IMR-90 (cell line): ENCODE measurements at regions not wholly inside any gene's neighbourhood (a gene's known extent, or its start where the extent isn't known, plus 50 kb on each side); places are given as distances from the start of the nearest gene placed in this dataset.
"Not testable (repeated sequence)": the region's sequence is repeated elsewhere in the genome, so short reads cannot be mapped to it uniquely, and the experiment has no call there.

Experiments
- ATAC-seq: fragments of 200-7000 bp; cut with Tn5 transposase; 2 replicates; pipeline ENCODE4 v1.9.1; 2020; ENCODE audit warnings: low read depth, mild to moderate bottlenecking, moderate library complexity
- BruUV-seq: library from RNA; stranded (reverse); fragments of 400-500 nt; replicated peaks from 2 replicates; lab custom pipeline; 2021; lab: Mats Ljungman, UMichigan
- CTCF ChIA-PET: fragments of 300-600 bp; formaldehyde crosslinking; extraction: SDS; loops from one replicate; lab custom pipeline; 2021; ENCODE audit warnings: antibody characterized with exemption; lab: Yijun Ruan, JAX
- POLR2A ChIA-PET: fragments of 300-600 bp; sonication (Branson Sonifier 250); formaldehyde crosslinking; loops from one replicate; lab custom pipeline; 2022; ENCODE audit warnings: antibody characterized with exemption; ENCODE audit not compliant: unreplicated experiment; lab: Charles Lee
- DNase-seq: peaks from one replicate; pipeline ENCODE4 v3.0.0; 2013
- H2AFZ ChIP-seq: replicated peaks from 2 replicates; pipeline ENCODE3; 2013; ENCODE audit warnings: low read length, mild to moderate bottlenecking; ENCODE audit not compliant: poor library complexity
- H2AK5ac ChIP-seq: 2 replicates; pipeline ENCODE4 v1.6.1; 2013; ENCODE audit warnings: low read depth, low read length, inconsistent platforms
- H2AK9ac ChIP-seq: replicated peaks from 2 replicates; pipeline ENCODE3; 2013; ENCODE audit warnings: mild to moderate bottlenecking, low read depth, low read length, moderate library complexity; ENCODE audit not compliant: poor library complexity
- H2BK120ac ChIP-seq: 2 replicates; pipeline ENCODE4 v1.6.1; 2013; ENCODE audit warnings: low read depth, low read length, inconsistent platforms
- H2BK15ac ChIP-seq: 3 replicates; pipeline ENCODE4 v1.6.1; 2013; ENCODE audit warnings: low read depth, low read length, inconsistent platforms
- H2BK20ac ChIP-seq: 2 replicates; pipeline ENCODE4 v1.6.1; 2013; ENCODE audit warnings: low read depth, mild to moderate bottlenecking, inconsistent platforms, low read length, moderate library complexity
- H2BK5ac ChIP-seq: 2 replicates; pipeline ENCODE4 v1.6.1; 2013; ENCODE audit warnings: mild to moderate bottlenecking, low read depth, low read length, inconsistent platforms; ENCODE audit not compliant: poor library complexity, severe bottlenecking
- H3K14ac ChIP-seq: replicated peaks from 2 replicates; pipeline ENCODE4 v1.6.1; 2013; ENCODE audit warnings: low read depth, low read length, inconsistent platforms
- H3K18ac ChIP-seq: 2 replicates; pipeline ENCODE4 v1.6.1; 2013; ENCODE audit warnings: low read depth, low read length, control low read depth
- H3K23ac ChIP-seq: 2 replicates; pipeline ENCODE4 v1.6.1; 2013; ENCODE audit warnings: low read depth, low read length, inconsistent platforms
- H3K27ac ChIP-seq: 2 replicates; pipeline ENCODE4 v1.5.1; 2013; ENCODE audit warnings: mild to moderate bottlenecking, control low read depth, low read length; ENCODE audit not compliant: insufficient read depth
- H3K27me3 ChIP-seq: 2 replicates; pipeline ENCODE4 v1.6.1; 2013; ENCODE audit warnings: low read length; ENCODE audit not compliant: control insufficient read depth, insufficient read depth
- H3K36me3 ChIP-seq: 2 replicates; pipeline ENCODE4 v1.6.1; 2013; ENCODE audit warnings: low read length, mixed read lengths; ENCODE audit not compliant: control insufficient read depth, insufficient read depth
- H3K4ac ChIP-seq: 2 replicates; pipeline ENCODE4 v1.6.1; 2013; ENCODE audit warnings: low read depth, low read length, inconsistent platforms
- H3K4me1 ChIP-seq: 2 replicates; pipeline ENCODE4 v1.6.1; 2013; ENCODE audit warnings: low read length, mixed read lengths; ENCODE audit not compliant: control insufficient read depth, insufficient read depth
- H3K4me2 ChIP-seq: 2 replicates; pipeline ENCODE4 v1.6.1; 2013; ENCODE audit warnings: low read depth, mild to moderate bottlenecking, control low read depth, low read length, moderate library complexity
- H3K4me3 ChIP-seq: 2 replicates; pipeline ENCODE4 v1.5.1; 2013; ENCODE audit warnings: low read depth, mild to moderate bottlenecking, control low read depth, low read length, moderate library complexity; ENCODE audit not compliant: insufficient read depth
- H3K56ac ChIP-seq: 2 replicates; pipeline ENCODE4 v1.6.1; 2013; ENCODE audit warnings: low read length, inconsistent platforms; ENCODE audit not compliant: insufficient read depth; ENCODE audit errors: extremely low read depth
- H3K79me1 ChIP-seq, 2 experiments: 2 replicates each; pipeline ENCODE4 v1.6.1; 2013; ENCODE audit warnings: low read length in 2 of 2, inconsistent platforms in 1 of 2, low read depth in 1 of 2
- H3K9ac ChIP-seq: 2 replicates; pipeline ENCODE4 v1.6.1; 2013; ENCODE audit warnings: low read depth, low read length, control low read depth
- H3K9me1 ChIP-seq: 2 replicates; pipeline ENCODE4 v1.6.1; 2013; ENCODE audit warnings: low read length, inconsistent platforms; ENCODE audit not compliant: insufficient read depth
- H3K9me3 ChIP-seq: 2 replicates; pipeline ENCODE4 v1.6.1; 2013; ENCODE audit warnings: low read length; ENCODE audit not compliant: control insufficient read depth, insufficient read depth
- H4K20me1 ChIP-seq: 2 replicates; pipeline ENCODE4 v1.6.1; 2013; ENCODE audit warnings: low read length, inconsistent platforms; ENCODE audit not compliant: insufficient read depth
- H4K5ac ChIP-seq: 2 replicates; pipeline ENCODE4 v1.6.1; 2013; ENCODE audit warnings: mild to moderate bottlenecking, low read depth, low read length, control low read depth
- H4K8ac ChIP-seq, 2 experiments: 2 replicates each; pipeline ENCODE4 v1.6.1; 2013; ENCODE audit warnings: low read depth in 2 of 2, low read length in 2 of 2, control low read depth in 1 of 2, inconsistent platforms in 1 of 2
- H4K91ac ChIP-seq: 2 replicates; pipeline ENCODE4 v1.6.1; 2013; ENCODE audit warnings: low read depth, low read length, inconsistent platforms; ENCODE audit not compliant: insufficient read depth
- WGBS, 2 experiments: methylation state at CpG; one replicate each; pipeline versions ENCODE4 v1.1.5 to v1.1.7; 2013; ENCODE audit warnings: missing lambda C conversion rate in 2 of 2; ENCODE audit not compliant: insufficient read length in 1 of 2; ENCODE audit errors: extremely low coverage in 2 of 2; 5-methylcytosine and 5-hydroxymethylcytosine counted together
- dilution Hi-C: fragments of 300-500 bp; cut with HindIII; formaldehyde crosslinking; loops from one replicate; pipeline ENCODE4 v1.14.3; 2018; ENCODE audit warnings: low sequenced_read_pairs; ENCODE audit not compliant: unreplicated experiment
- in situ Hi-C: fragments of 300-500 bp; cut with MboI; formaldehyde crosslinking; loops from 3 replicates; pipeline ENCODE4 v1.14.3; 2019; ENCODE audit warnings: low sequenced_read_pairs, inconsistent platforms, mixed read lengths
- intact Hi-C: fragments of 100-400 bp; cut with micrococcal nuclease; formaldehyde crosslinking; loops from 2 replicates; pipeline ENCODE4 v1.10.0; 2022

DNA sequence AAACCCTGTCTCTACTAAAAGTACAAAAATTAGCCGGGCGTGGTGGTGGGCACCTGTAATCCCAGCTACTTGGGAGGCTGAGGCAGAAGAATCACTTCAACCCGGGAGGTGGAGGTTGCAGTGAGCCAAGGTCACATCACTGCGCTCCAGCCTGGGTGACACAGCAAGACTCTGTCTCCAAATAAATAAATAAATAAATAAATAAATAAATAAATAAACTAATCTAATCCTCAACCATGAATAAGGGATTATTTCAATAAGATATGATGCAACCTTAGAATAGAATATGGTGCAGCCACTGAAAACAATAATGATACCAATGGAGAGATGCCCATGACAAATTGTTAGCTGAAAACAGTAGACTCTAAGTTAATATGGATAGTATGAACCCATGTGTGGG, 270.0 kb downstream of the MEX3B start:
- CTCF ChIA-PET, H3K9ac ChIP-seq, H3K4me1 ChIP-seq, DNase-seq, H4K5ac ChIP-seq, H3K4ac ChIP-seq, H3K36me3 ChIP-seq, H4K8ac ChIP-seq, H3K27me3 ChIP-seq, H2BK5ac ChIP-seq, H4K91ac ChIP-seq, H3K14ac ChIP-seq, POLR2A ChIA-PET, H2BK20ac ChIP-seq, H2AK5ac ChIP-seq, H2BK15ac ChIP-seq, H3K23ac ChIP-seq, H2BK120ac ChIP-seq, BruUV-seq, H2AFZ ChIP-seq, H3K56ac ChIP-seq, H3K4me2 ChIP-seq, in situ Hi-C loops, H3K18ac ChIP-seq, H4K20me1 ChIP-seq, H3K9me3 ChIP-seq, H3K4me3 ChIP-seq, H3K9me1 ChIP-seq, H3K27ac ChIP-seq, H2AK9ac ChIP-seq, H3K79me1 ChIP-seq, ATAC-seq, intact Hi-C loops, dilution Hi-C loops: not testable (repeated sequence)
- no CpG with 5 or more reads among the region's 4 CpGs for WGBS, 2 experiments
